NCI-H460 (cell line): ENCODE measurements at regions not wholly inside any gene's neighbourhood (a gene's known extent, or its start where the extent isn't known, plus 50 kb on each side); places are given as distances from the start of the nearest gene placed in this dataset.
"Not testable (repeated sequence)": the region's sequence is repeated elsewhere in the genome, so short reads cannot be mapped to it uniquely, and the experiment has no call there.

ENCODE experiments used
- DNase-seq: peaks from one replicate; pipeline ENCODE4 v3.0.0-alpha.2; 2016; ENCODE audit warnings: low read depth; ENCODE audit errors: extremely low read depth

DNA sequence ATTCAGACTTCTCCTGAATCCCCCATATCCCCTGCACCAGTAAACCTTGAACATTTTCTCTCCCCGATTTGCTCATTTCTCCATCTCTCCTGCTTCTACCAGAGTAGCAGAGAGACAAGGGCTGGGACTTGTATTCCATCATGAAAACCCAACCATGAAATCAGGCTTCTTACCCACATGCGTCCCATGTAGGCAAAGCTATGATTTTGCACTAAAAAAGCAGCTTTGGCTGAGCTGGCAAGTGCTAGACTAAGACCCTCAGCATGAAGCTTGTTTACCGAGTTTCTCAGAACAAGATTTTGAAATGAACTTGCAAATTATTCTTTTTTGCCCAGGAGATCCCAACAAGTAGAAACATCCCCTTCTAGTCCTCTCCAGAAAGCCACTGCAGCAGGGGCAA, 80.3 kb upstream of the RFLNA start:
- no peak for DNase-seq

DNA sequence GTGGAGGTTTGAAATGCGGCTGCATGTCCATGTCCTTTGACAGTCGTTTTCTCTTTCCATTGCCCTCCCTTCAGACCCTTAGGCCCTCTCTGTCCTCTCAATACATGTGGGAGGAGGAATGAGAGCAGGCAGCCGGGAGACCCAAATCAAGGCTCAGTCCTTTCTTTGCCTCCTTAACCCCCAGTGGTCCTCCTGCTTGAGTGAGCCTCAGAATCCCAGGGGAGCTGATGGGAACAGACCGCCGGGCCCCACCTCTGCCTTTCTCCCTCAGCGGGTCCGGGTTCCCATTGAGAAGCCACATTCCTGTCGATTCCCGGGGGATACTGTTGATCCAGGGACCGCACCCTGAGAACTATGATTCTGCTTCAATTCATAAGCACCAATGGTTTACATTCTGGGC, 77.9 kb upstream of the RFLNA start:
- no peak for DNase-seq

DNA sequence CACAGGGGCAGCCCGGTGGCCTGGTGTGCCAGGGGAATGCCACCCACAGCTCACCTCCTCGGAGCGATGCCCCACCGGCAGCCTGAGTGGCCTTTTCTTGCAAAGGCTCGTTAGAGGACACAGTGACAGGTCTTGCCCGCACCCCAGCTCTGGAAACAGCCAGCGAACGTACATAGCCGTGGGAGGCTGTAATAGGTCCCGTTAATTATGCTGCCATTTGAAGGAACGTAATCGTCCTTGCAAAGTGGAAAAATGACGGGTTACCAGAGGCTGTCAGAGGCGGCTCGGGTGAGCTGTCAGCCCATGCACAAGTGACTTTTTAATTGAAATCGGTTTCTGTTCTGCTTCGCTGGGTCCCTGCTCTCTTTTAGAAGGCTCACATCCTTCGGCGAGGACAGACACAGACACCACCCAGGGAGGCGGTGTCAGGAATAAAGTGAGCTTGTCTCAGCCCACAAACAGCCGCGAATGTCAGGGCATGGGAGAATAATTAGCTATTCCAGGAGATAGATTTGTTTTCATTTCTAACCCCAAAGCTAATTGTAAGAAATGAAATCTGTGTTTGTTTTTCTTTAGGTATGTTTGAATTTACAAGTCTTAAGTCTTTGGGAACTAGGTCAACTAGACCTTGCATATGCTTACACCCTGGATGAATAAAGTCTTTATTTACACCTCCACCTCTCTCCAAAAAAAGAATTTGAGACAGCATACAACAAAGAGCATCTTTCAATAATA, 77.2 kb upstream of the RFLNA start:
- no peak for DNase-seq

DNA sequence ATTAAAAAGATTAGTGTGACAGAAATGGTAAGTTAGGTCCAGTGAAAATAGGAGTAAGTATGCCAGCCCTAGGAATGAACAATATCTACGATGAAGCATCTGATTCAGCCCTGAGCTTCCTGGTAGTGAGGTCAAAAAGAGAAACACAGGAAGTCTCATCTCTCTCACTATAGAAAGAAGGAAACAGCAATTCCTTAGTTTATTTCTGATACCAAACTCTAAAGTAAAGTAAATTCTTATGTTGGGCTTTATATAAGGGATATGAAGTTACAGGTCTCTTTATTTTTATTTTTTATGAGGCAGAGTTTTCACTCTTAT, 76.7 kb upstream of the RFLNA start:
- DNase-seq: no peak

DNA sequence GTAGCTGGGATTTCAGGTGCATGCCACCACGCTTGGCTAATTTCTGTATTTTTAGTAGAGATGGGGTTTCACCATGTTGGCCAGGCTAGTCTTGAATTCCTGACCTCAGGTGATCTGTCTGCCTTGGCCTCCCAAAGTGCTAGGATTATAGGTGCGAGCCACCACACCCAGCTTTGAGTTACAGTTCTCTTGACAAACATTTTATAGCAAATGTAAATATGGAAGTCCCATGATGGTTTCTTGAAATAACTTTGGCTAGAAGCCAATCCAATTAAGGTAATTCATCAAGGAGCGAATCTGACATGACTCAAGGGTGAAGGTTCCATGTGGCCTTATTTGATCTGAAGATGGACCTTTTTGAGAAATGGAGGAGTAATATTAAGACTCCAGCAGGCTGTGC, 76.2 kb upstream of the RFLNA start:
- DNase-seq: not testable (repeated sequence)

DNA sequence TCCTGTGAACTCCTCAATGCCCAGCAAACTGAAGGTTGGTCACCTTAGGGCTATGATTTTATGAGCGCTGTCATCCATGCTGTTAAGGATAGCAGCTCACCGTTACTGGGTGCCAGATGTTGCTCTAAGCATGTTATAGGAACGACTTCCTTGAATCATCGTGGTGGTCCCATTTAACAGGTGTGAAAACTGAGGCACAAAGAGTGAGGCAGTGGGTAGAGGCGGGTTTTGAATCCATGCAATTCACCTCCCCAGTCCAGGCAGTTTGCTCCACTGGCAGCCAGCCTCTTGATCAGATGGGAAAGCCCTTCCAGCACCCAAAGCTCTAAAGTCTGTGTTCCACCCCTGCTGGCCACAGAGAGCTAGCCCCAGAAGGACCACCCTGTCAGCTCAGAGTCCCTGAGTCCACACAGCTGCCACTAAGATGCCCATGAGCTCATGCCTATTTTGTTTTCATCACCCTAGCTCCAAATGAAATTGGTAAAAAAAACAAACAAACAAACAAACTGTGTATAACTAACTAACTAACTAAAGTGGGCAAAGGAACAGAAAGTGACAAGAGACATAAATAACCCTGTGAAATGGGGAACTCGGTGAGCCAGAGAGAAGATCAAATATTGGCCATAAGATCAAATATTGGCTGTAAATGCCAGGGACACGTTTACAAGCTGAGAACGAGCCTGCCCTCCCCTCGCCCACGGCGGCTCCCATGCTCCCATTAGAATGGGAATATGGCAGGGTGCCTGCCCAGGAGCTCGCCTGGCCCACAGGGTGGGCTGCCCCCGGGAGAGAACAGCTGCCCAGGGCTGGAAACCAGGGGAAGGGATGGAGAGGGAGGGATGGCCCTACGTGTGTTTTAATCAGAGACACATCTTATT, 72.3 kb upstream of the RFLNA start:
- no peak for DNase-seq

DNA sequence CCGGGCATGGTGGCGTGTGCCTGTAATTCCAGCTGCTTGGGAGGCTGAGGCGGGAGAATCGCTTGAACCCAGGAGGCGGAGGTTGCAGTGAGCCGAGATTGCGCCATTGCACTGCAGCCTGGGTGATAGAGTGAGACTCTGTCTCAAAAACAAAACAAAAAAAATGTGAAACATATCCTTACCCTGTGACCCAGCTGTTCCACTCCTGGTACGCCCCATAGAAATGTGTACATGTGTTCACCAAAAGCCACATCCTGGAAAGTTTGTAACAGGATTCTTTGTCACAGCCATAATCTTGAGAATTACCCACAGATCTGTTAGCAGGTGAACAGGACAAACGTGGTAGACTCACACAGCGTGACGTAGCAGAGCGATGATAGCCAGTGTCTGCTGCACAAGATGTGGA, 71.2 kb upstream of the RFLNA start:
- DNase-seq: not testable (repeated sequence)

DNA sequence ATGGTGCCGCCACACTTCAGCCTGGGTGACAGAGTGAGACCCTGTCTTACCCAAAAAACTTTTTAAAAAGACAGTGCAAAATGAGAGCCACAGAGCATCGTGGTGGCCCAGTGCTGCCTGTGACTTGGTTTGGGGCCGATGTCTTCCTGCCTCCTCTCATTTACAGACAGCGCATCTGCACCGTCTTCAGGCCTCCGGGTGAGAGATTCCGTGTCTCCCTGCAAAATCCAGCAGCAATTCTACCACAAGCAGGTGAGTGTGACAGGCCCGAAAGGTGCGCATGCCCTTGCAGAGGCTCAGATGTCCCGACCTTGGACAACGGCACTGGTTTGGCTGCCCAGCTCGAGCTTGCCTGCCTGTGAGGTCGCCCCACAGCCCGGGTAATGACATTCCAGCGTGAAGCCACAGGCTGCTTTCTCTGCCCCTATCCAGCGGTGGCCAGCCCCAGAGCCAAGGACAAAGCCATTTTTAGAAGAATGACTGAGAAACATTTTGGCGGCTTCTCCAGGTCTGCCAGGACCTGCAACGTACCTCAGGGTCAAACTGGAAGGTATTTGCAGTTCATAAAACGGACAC, 70.3 kb upstream of the RFLNA start:
- no peak for DNase-seq

DNA sequence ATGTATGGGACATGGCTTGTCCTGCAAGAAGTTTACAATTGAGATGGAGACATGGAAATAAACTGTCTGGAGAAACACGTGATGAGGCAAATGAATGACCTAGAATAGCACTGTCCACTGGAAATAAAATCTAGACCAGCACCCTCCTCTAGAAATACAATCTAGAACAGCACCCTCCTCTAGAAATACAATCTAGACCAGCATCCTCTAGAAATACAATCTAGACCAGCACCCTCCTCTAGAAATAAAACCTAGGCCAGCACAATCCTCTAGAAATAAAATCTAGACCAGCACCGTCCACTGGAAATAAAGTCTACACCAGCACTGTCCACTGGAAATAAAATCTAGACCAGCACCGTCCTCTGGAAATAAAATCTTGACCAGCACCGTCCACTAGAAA, 69.2 kb upstream of the RFLNA start:
- DNase-seq: no peak

DNA sequence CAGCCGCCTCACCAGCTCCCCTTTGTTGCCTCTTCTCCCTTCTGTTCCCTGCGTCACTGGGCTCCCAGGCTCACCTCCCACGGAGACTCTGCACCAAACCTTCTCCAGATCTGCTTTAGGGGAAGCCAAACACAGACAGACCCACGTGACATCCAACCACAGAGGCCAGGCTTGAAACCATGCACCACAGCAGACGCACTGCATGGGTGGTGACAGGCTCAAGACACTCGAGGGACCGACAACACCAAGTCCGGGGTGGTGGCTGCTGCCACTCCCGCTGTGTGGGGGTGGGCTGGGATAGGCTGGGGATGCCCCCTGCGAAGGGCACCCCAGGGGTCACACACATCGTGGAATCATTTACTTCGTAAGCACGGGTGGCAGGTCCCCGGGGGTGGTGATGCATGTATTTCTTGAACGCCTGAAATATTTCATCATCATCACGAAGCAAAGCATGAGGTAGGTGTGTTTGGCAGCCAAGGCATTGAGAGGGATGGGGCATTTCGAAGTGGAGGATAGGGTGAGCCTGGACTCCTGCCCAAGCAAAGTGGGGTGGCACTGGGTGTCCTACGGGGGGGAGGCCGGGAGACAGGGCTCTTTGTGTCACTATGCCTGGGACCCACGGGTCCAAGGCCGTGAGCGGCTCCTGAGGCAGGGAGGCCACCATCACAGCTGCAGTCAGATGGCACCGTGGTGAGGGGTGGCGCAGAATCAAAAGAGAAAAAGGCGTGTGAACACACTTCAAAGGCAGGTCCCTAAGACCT, 66.8 kb upstream of the RFLNA start:
- no peak for DNase-seq

DNA sequence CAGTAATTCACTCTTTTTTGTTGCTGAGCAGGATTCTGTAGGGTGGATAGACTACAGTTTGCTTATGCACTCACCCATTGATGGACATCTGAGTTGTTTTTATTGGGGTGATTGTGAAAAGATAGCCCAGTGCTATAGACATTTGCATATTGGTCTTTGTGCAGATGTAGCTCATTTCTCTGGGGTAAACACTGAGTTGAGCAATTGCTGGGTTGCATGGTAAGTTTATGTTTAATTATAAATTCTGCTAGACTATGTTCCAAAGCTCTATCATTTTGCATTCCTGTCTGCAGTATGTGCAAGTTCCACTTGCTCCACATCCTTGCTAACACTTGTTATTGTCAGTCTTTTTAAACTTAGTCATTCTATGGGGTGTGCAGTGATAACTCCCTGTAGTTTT, 65.4 kb upstream of the RFLNA start:
- no peak for DNase-seq

DNA sequence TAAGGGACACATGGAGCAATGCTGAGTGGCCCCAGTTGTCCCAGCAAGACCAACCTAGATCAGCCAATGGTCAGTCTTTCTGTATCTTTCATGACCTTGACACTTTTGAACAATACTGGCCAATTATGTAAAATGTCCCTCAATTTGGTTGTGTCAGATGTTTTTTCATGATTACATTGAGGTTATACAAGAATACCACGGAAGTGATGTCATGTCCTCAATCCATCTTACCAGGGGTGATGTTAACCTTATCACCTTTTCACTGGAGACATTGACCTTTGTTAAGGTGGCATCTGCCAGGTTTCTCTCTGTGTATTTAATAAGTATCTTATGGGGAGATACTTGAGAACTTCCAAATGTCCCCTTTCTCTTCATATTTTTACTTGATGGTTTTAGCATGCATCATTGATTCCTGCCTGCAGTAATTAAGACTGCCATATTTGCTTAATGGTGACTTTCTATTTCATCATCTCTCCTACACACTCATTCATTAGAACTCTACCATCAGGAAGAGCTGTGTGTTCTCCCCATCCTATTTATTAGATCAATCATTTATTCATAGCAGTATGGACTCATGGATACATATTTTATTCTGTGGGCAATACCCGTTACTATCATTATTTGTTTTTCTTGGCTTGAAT, 64.7 kb upstream of the RFLNA start:
- no peak for DNase-seq

DNA sequence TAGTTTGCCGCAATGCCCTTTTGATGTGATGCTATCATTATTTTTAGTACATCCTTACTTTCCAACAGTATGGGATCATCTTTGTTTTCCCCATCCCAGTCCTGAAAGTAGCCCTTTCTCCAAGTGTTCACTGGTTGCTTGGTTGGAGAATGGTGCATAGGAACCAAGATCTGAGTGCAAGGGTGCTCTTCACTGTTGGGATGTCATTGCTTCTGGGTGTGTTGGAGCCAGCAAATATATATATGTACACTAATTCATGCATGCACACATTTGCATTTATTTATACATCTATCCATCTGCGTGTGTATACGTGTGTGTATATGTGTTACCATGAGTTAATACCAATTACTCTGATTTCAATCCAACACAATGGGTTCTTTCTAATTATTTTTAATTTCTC, 64.1 kb upstream of the RFLNA start:
- DNase-seq: no peak

DNA sequence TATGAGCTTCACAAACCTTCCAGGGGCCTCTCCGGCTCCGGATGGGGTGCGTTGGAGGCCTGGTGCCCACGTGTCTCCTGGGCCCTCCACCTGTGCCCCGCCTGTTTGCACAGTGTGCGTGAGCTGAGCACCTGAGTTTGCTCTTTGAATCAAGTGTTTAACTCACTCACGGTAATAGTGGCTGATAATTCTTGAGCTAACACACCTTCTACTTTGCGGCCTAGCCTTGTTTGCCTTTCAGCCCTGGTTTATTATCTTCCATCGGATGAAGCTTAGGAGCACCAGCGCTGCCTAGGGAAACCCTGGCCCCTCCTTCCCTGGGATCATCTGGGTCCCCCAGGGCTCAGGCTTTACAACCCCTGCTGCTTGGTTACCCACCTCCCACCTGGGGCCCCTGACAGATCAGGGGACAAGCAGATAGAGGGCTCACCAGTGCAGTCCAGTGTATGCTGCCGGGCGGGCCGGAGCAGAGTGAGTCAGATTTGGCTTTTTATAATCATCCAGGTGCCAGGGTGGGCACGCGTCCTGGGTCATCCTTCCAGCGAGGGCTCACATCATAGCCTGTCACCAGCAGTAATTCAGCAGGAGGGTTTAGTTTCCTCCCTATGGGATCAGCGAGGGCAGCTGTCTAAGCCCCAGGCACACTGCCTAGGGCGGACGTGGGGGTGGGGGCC, 62.8 kb upstream of the RFLNA start:
- DNase-seq: no peak

DNA sequence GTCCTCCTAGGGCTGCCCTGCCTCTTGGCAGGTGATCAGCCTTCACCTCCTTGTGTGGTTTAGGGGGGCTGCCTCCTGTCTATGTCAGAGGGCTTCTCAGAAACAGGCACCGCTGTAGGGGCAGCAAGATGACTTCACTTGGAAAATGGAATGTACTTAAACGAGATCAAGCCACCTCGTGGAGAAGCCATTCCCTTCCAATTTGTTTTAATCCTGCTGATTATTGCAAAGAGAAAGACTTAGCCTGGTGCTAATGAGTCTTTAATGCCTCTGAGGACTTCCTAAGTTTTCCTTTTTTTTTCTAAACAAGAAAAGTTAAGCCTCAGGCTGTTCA, 62.3 kb upstream of the RFLNA start:
- DNase-seq: no peak

DNA sequence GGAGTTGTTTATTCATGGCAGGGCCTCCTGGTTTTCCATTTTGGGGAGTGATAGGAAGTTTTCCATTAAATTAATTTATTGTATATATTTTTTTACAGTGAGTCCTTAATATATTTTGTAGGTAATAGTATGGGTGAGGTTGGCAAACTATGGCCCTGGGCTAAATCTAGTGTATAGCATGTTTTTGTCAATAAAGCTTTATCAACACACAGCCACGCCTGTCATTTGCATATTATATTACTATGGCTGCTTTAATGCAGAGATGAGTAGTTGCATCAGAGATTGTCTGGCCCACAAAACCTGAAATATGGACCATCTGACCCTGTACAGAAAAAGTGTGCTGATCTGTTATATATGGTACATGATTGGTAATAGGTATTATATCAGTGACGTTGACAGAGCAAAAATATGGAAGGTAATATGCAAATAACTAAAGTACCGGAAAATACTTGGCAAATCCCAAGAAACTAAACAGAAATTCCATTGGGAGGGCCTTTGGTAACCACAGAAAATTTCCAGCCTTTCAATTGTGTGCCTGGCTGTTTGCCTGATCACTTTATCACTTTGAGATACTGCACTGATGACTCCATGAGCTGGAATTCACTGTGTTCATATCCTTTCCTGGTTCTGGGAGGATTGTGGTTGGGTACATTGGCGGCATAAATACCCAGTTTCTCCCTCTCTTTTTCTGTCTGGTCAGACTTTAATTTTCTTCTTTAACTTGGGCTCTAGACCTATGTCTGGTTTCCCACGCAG, 61.7 kb upstream of the RFLNA start:
- DNase-seq: no peak

DNA sequence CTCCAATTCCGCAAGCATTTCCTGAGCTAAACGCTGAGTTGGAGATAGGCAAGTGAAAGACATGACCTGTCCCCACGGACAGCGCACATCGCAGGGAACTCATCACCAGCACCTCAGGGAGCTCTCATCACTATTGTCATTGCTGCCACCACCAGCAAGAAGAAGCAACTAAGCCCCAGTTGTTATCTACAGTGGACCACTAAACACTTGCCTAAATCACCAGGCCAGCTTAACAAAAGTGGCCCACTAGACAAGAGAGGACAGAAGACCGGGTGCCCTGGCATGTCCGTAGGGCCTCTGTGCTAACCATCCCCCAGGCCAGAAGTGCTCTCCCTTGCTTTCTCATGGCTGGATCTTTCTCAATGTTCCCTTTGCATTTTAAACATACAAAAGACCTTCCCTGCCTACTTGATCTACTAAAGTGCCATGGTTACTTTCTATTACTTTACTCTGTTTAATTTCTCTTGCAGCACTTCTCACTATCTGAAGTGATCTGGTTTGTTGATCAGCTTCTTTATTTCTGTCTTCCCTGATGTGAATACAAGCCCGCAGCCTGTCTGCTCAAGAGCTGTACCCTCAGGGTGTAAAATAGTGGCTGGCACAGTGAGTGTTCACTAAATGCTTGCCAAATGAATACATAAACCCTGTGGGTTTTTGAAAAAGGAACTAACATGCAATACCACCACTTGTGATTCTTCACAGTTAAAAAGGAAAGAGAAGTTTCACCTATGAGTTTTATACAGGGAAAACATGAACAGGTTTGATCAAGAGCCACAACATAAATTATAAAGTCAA, 60.9 kb upstream of the RFLNA start:
- DNase-seq: no peak

DNA sequence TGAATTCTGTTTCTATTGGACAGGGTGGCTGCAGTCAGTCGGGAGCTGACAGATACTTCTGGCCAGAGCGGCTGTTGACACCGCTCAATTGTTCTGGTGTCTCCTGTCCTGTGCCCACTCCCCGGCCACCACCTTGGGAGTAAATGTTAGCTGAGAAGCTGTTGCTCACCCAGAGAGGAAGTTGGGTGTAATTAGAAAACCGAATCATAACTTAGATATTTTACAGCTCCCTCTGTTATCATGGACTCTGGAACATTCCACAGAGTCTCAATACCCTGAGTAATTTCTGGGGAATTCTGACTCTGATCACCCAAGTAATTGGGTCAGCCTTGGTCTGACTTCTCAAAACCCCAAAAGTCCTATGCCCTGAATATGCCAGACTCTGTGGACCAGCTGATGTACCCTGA, 58.3 kb upstream of the RFLNA start:
- DNase-seq: no peak

DNA sequence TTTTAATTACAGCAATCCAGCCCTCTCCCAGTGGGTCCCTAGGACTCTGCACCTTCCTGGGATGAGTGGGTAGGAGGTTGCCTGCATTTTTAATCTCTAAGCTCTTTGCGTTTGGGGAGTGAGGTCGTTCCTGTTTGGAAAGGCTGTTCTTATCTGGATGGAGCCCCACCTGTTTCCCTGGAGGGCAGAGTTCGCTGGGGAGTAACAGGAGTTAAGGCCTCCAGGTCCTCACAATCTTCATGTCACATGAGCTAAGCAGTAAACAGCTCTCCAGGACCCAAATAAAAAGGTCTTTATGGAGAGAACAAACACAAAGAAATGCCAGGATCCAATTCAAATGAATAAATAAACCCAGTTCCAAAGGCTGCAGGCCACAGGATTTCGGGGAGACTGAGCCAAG, 56.0 kb upstream of the RFLNA start:
- no peak for DNase-seq
